A549 (cell line): ENCODE measurements at regions not wholly inside any gene's neighbourhood (a gene's known extent, or its start where the extent isn't known, plus 50 kb on each side); places are given as distances from the start of the nearest gene placed in this dataset.
"Not testable (repeated sequence)": the region's sequence is repeated elsewhere in the genome, so short reads cannot be mapped to it uniquely, and the experiment has no call there.

Experiments
- ATAC-seq, 2 experiments: fragments of 200-7000 bp in 1 of 2; fragments of >200 bp in 1 of 2; cut with Nextera tagmentation in 1 of 2; cut with Tn5 transposase in 1 of 2; 3 replicates each; pipeline versions ENCODE4 v1.8.0 to v1.9.1; 2018 to 2020; ENCODE audit warnings: mild to moderate bottlenecking in 1 of 2, moderate library complexity in 1 of 2
- CTCF ChIA-PET: fragments of 300-600 bp; sonication (Branson Sonifier 250); formaldehyde crosslinking; extraction: SDS; loops from one replicate; lab custom pipeline; 2021; ENCODE audit warnings: antibody characterized with exemption, inconsistent platforms; lab: Yijun Ruan, JAX
- POLR2A ChIA-PET: fragments of 350-600 bp; formaldehyde crosslinking; extraction: SDS; loops from one replicate; lab custom pipeline; 2021; ENCODE audit warnings: antibody characterized with exemption, inconsistent platforms; lab: Yijun Ruan, JAX
- DNase-seq, 2 experiments: peaks; one replicate each; pipeline versions ENCODE4 v3.0.0 to v3.0.0-alpha.2; 2011 to 2016; ENCODE audit warnings: low read depth in 1 of 2, low spot score in 1 of 2
- FAIRE-seq: peaks from 2 replicates; lab custom pipeline; 2011; peaks lifted over from hg19 to GRCh38; lab: Jason Lieb, UNC
- H3K27ac ChIP-seq, 2 experiments: fragments of >200 bp; sonication (Bioruptor Twin); formaldehyde crosslinking; 3 replicates each; pipeline ENCODE4 v1.5.1; 2016 to 2017
- H3K4me1 ChIP-seq: fragments of >200 bp; sonication (Bioruptor Twin); formaldehyde crosslinking; 3 replicates; pipeline ENCODE4 v1.6.1; 2016
- H3K4me2 ChIP-seq: fragments of >200 bp; sonication (Bioruptor Twin); formaldehyde crosslinking; 3 replicates; pipeline ENCODE4 v1.6.1; 2016
- H3K4me3 ChIP-seq: fragments of >200 bp; sonication (Bioruptor Twin); formaldehyde crosslinking; 3 replicates; pipeline ENCODE4 v1.5.1; 2016
- H3K9me3 ChIP-seq: fragments of >200 bp; sonication (Bioruptor Twin); formaldehyde crosslinking; 3 replicates; pipeline ENCODE4 v1.6.1; 2016
- CEBPB ChIP-seq, 2 experiments: fragments of >200 bp in 1 of 2; sonication (Bioruptor Twin) in 1 of 2; formaldehyde crosslinking in 1 of 2; IDR thresholded peaks; 2 replicates each; pipeline ENCODE4 v1.6.1; 2012 to 2016
- CHD2 ChIP-seq: fragments of 150-350 bp; IDR thresholded peaks from 2 replicates; pipeline ENCODE4 v1.6.1; 2014; ENCODE audit warnings: low read length; ENCODE audit not compliant: partially characterized antibody
- ESRRA ChIP-seq: fragments of 150-350 bp; IDR thresholded peaks from 2 replicates; pipeline ENCODE4 v1.6.1; 2014; ENCODE audit warnings: mild to moderate bottlenecking, low read length, borderline replicate concordance
- FOSB ChIP-seq: fragments of 250-450 bp; sonication (Bioruptor Pico); IDR thresholded peaks from 2 replicates; pipeline ENCODE4 v1.5.0; 2020; ENCODE audit warnings: mild to moderate bottlenecking, moderate library complexity
- FOXS1 ChIP-seq: fragments of 250-450 bp; sonication (Bioruptor Pico); IDR thresholded peaks from 2 replicates; pipeline ENCODE4 v1.5.0; 2020; ENCODE audit warnings: mild to moderate bottlenecking, moderate library complexity
- GATA3 ChIP-seq: IDR thresholded peaks from 2 replicates; pipeline ENCODE4 v1.6.1; 2012; ENCODE audit warnings: borderline replicate concordance
- HEYL ChIP-seq: fragments of 250-450 bp; sonication (Bioruptor Pico); IDR thresholded peaks from 2 replicates; pipeline ENCODE4 v1.8.0; 2021; ENCODE audit warnings: mild to moderate bottlenecking, moderate library complexity
- HOXB13 ChIP-seq: fragments of 250-450 bp; sonication (Bioruptor Pico); IDR thresholded peaks from 2 replicates; pipeline ENCODE4 v1.5.0; 2020; ENCODE audit warnings: low read depth, mild to moderate bottlenecking, moderate library complexity
- JUN ChIP-seq, 2 experiments: fragments of >200 bp; sonication (Bioruptor Twin); formaldehyde crosslinking; IDR thresholded peaks; 2 replicates in 1 of 2; 3 replicates in 1 of 2; pipeline ENCODE4 v1.6.1; 2016 to 2017
- JUNB ChIP-seq: fragments of >200 bp; sonication (Bioruptor Twin); formaldehyde crosslinking; IDR thresholded peaks from 2 replicates; pipeline ENCODE4 v1.6.1; 2016
- MAFK ChIP-seq: fragments of 450-650 bp; IDR thresholded peaks from 2 replicates; pipeline ENCODE4 v1.6.1; 2014; ENCODE audit not compliant: partially characterized antibody
- MAZ ChIP-seq: fragments of 150-350 bp; IDR thresholded peaks from 2 replicates; pipeline ENCODE4 v1.6.1; 2014; ENCODE audit warnings: antibody characterized with exemption, low read depth, low read length, borderline replicate concordance
- MYC ChIP-seq: IDR thresholded peaks from 2 replicates; pipeline ENCODE4 v1.6.1; 2012; ENCODE audit warnings: mild to moderate bottlenecking, inconsistent platforms, low read length, improper control_type of control experiment, borderline replicate concordance
- NFE2L2 ChIP-seq: fragments of 150-350 bp; conservative IDR thresholded peaks from 2 replicates; pipeline ENCODE4 v1.6.1; 2014; ENCODE audit warnings: low read length
- RARB ChIP-seq: fragments of 250-450 bp; sonication (Bioruptor Pico); IDR thresholded peaks from 2 replicates; pipeline ENCODE4 v1.8.0; 2021; ENCODE audit warnings: mild to moderate bottlenecking, moderate library complexity
- RCOR1 ChIP-seq: fragments of 150-350 bp; IDR thresholded peaks from 2 replicates; pipeline ENCODE4 v1.6.1; 2014; ENCODE audit warnings: antibody characterized with exemption, low read length, low read depth
- RNF2 ChIP-seq: fragments of 200-600 bp; sonication (generic); IDR thresholded peaks from 2 replicates; pipeline ENCODE4 v1.6.1; 2016; ENCODE audit warnings: low read depth, mild to moderate bottlenecking, antibody characterized with exemption, moderate library complexity, borderline replicate concordance
- SREBF2 ChIP-seq: fragments of 450-650 bp; IDR thresholded peaks from 2 replicates; pipeline ENCODE4 v1.6.1; 2014; ENCODE audit warnings: mild to moderate bottlenecking, moderate library complexity
- TFCP2L1 ChIP-seq: fragments of 250-450 bp; sonication (Bioruptor Pico); IDR thresholded peaks from 2 replicates; pipeline ENCODE4 v1.5.0; 2021; ENCODE audit warnings: mild to moderate bottlenecking
- TP53 ChIP-seq: fragments of 250-450 bp; sonication (Bioruptor Pico); IDR thresholded peaks from 2 replicates; pipeline ENCODE4 v1.5.0; 2021; ENCODE audit warnings: mild to moderate bottlenecking, moderate library complexity
- ZFP36 ChIP-seq: fragments of 450-650 bp; IDR thresholded peaks from 2 replicates; pipeline ENCODE4 v1.6.1; 2014; ENCODE audit warnings: borderline replicate concordance; ENCODE audit not compliant: partially characterized antibody
- ZNF302 ChIP-seq: fragments of 250-450 bp; sonication (Bioruptor Pico); IDR thresholded peaks from 2 replicates; pipeline ENCODE4 v1.9.0; 2021; ENCODE audit warnings: inconsistent platforms, mild to moderate bottlenecking, moderate library complexity
- WGBS: methylation state at CpG from one replicate; pipeline ENCODE4 v1.1.6; 2017; ENCODE audit errors: missing lambda C conversion rate; 5-methylcytosine and 5-hydroxymethylcytosine counted together
- TF ChIP-seq, protein P1 (sequence below): fragments of 250-450 bp; sonication (Bioruptor Pico); IDR thresholded peaks from 2 replicates; pipeline ENCODE4 v1.5.0; 2021; ENCODE audit warnings: mild to moderate bottlenecking, moderate library complexity, borderline replicate concordance
- TF ChIP-seq, protein P2 (sequence below): fragments of >200 bp; sonication (Bioruptor Twin); formaldehyde crosslinking; IDR thresholded peaks from 3 replicates; pipeline ENCODE4 v1.6.1; 2016
- TF ChIP-seq, protein P3 (sequence below): IDR thresholded peaks from 2 replicates; pipeline ENCODE4 v1.6.1; 2012

DNA sequence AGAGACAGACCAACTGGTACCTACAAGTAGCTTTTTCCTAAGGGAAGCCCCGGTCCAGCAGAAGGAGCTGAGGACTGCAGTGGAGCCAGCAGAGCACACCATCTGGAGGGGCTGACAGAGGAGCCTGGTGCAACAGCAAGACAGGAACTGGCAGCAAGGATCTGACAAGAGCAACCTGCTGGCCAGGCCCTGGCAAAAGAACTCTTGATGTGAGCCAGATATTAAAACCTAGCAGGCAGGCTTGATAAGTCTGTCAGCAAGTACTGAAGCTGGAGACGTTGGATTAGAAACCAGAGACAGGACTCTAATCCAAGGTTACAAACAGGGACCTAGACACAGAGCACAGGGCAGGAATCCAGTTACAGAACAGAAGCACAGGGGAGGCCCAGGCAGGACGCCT is 260.7 kb upstream of the MGAT5 start:
- no peaks in the 10 kb centered on the region for H3K4me1 ChIP-seq
- WGBS = 25% methylated on average over 3 of the region's 3 CpGs
- FAIRE-seq = no peak
- no peak overlapping the region for H3K4me3 ChIP-seq
- ChIA-PET POLR2A (no interaction called here), CTCF (no interaction called here)
- no peak for DNase-seq
- H3K4me2 ChIP-seq = no peak overlapping the region
- no peak for ATAC-seq
- H3K27ac ChIP-seq = no peak overlapping the region
- TF ChIP-seq RNF2 (no peak), HEYL (CRISPR knock-in tag) (no peak), TFCP2L1 (CRISPR knock-in tag) (no peak), CEBPB (IDR thresholded peaks at IDR 0.05) (no peak), JUNB (no peak), FOXS1 (CRISPR knock-in tag) (no peak), ESRRA (no peak), JUN (IDR thresholded peaks at IDR 0.05) (no peak), MYC (no peak), MAFK (no peak), RARB (CRISPR knock-in tag) (no peak)
- TF ChIP-seq, protein P1, sequence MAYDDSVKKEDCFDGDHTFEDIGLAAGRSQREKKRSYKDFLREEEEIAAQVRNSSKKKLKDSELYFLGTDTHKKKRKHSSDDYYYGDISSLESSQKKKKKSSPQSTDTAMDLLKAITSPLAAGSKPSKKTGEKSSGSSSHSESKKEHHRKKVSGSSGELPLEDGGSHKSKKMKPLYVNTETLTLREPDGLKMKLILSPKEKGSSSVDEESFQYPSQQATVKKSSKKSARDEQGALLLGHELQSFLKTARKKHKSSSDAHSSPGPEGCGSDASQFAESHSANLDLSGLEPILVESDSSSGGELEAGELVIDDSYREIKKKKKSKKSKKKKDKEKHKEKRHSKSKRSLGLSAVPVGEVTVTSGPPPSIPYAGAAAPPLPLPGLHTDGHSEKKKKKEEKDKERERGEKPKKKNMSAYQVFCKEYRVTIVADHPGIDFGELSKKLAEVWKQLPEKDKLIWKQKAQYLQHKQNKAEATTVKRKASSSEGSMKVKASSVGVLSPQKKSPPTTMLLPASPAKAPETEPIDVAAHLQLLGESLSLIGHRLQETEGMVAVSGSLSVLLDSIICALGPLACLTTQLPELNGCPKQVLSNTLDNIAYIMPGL (CRISPR knock-in tag) = no peak
- TF ChIP-seq, protein P2, sequence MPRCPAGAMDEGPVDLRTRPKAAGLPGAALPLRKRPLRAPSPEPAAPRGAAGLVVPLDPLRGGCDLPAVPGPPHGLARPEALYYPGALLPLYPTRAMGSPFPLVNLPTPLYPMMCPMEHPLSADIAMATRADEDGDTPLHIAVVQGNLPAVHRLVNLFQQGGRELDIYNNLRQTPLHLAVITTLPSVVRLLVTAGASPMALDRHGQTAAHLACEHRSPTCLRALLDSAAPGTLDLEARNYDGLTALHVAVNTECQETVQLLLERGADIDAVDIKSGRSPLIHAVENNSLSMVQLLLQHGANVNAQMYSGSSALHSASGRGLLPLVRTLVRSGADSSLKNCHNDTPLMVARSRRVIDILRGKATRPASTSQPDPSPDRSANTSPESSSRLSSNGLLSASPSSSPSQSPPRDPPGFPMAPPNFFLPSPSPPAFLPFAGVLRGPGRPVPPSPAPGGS = no peak
- no peaks in the 10 kb centered on the region for H3K9me3 ChIP-seq

DNA sequence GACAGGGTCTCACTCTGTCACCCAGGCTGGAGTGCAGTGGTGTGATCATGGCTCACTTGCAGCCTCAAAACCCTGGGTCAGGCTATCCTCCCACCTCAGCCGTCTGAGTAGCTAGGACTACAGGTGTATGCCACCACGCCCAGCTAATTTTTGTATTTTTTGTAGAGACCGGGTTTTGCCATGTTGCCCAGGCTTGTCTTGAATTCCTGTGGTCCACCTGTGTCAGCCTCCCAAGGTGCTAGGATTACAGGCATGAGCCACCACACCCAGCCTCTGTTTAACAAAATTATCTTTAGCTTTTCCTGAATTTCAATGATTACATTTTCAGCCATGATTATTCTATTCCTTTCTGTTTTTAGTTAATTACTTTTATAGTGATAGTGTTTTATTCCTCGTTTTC is 255.1 kb upstream of the MGAT5 start:
- H3K4me3 ChIP-seq, H3K4me2 ChIP-seq, H3K9me3 ChIP-seq, ATAC-seq, H3K27ac ChIP-seq, POLR2A ChIA-PET, FAIRE-seq, DNase-seq, CTCF ChIA-PET, H3K4me1 ChIP-seq: not testable (repeated sequence)
- WGBS = 39% methylated on average over 4 of the region's 4 CpGs

DNA sequence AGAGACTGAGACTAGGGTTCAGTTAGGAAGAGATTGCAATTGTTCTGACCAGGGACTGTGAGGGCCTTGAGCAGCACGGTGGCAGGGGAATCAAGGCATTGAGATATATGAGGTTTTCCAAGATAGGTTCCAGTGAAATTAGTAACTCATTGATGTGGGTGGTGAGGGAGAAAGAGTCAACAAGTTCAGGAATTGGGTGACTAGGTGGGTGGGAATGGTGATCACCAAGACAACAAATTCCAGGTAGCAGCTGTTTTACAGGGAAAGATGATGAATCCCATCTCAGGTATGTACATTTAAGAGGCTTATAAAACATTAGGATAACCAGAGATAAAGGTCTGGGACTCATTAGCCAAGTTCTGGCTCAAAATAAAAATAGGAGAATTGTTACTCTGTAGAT is 251.5 kb upstream of the MGAT5 start:
- H3K4me1 ChIP-seq = no peaks in the 10 kb centered on the region
- H3K4me3 ChIP-seq = no peak overlapping the region
- DNase-seq (no peak), ATAC-seq (no peak), FAIRE-seq (no peak)
- POLR2A ChIA-PET = no interaction called here
- no peak overlapping the region for H3K27ac ChIP-seq
- no peaks in the 10 kb centered on the region for H3K9me3 ChIP-seq
- CTCF ChIA-PET = interaction anchor here (0.9 kb wide), 1 partner anchor 115 kb away, joined by 3 read pairs; no protein-coding TSS in a partner anchor
- no peak for TF ChIP-seq TFCP2L1 (CRISPR knock-in tag)
- no peak for TF ChIP-seq JUNB
- no peak for TF ChIP-seq FOXS1 (CRISPR knock-in tag)
- no peak for TF ChIP-seq HOXB13 (CRISPR knock-in tag)
- no peak for TF ChIP-seq ZNF302 (CRISPR knock-in tag)
- no peak for TF ChIP-seq SREBF2
- no peak for TF ChIP-seq ESRRA
- TF ChIP-seq, protein P3, sequence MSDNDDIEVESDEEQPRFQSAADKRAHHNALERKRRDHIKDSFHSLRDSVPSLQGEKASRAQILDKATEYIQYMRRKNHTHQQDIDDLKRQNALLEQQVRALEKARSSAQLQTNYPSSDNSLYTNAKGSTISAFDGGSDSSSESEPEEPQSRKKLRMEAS = no peak
- TF ChIP-seq MYC = no peak
- TF ChIP-seq RCOR1 = no peak
- TF ChIP-seq TP53 (CRISPR knock-in tag) = no peak
- no peak for TF ChIP-seq CHD2
- TF ChIP-seq MAZ = no peak
- no peak for TF ChIP-seq NFE2L2
- no peak for TF ChIP-seq FOSB
- no peak for TF ChIP-seq ZFP36
- TF ChIP-seq GATA3 = no peak
- H3K4me2 ChIP-seq = no peak overlapping the region
- WGBS = 38% methylated on average over 1 of the region's 1 CpG
